ENCODE measurements at regions not wholly inside any gene's neighbourhood (a gene's known extent, or its start where the extent isn't known, plus 50 kb on each side); places are given as distances from the start of the nearest gene placed in this dataset.

GRCh38 chr1:96060621-96061020 is 661.0 kb upstream of the PTBP2 start:
- H3K4me3 ChIP-seq (ENCODE audit: control insufficient read depth, low read depth, low read length): no peak overlapping the region
- DNase-seq (ENCODE audit: low read depth): no peak
- TF ChIP-seq CTCF (conservative IDR thresholded peaks at IDR 0.05; ENCODE audit: control insufficient read depth, insufficient read depth, low read depth, low read length): no peak

- TF ChIP-seq CTCF (conservative IDR thresholded peaks at IDR 0.05; ENCODE audit: control insufficient read depth, insufficient read depth, low read depth, low read length): no peak
- no peak overlapping the region for H3K4me3 ChIP-seq (ENCODE audit: control insufficient read depth, low read depth, low read length)
- peak; percentile 49 for DNase-seq (ENCODE audit: low read depth)
These were observed 649.6 kb upstream of the PTBP2 start for GRCh38 chr1:96072021-96072420.

- no peak for DNase-seq (ENCODE audit: low read depth)
- no peak for TF ChIP-seq CTCF (conservative IDR thresholded peaks at IDR 0.05; ENCODE audit: control insufficient read depth, insufficient read depth, low read depth, low read length)
- no peak overlapping the region for H3K4me3 ChIP-seq (ENCODE audit: control insufficient read depth, low read depth, low read length)
These were observed 648.5 kb upstream of the PTBP2 start for GRCh38 chr1:96073100-96073499.

- TF ChIP-seq CTCF (conservative IDR thresholded peaks at IDR 0.05; ENCODE audit: control insufficient read depth, insufficient read depth, low read depth, low read length): no peak
- H3K4me3 ChIP-seq (ENCODE audit: control insufficient read depth, low read depth, low read length): no peak overlapping the region
- no peak for DNase-seq (ENCODE audit: low read depth)
These were observed 647.2 kb upstream of the PTBP2 start for GRCh38 chr1:96074422-96074821.

- no peak for DNase-seq (ENCODE audit: low read depth)
- TF ChIP-seq CTCF (conservative IDR thresholded peaks at IDR 0.05; ENCODE audit: control insufficient read depth, insufficient read depth, low read depth, low read length): no peak
These were observed 646.6 kb upstream of the PTBP2 start for GRCh38 chr1:96074876-96075577.

GRCh38 chr1:96075704-96076455 is 645.7 kb upstream of the PTBP2 start:
- H3K4me3 ChIP-seq (ENCODE audit: control insufficient read depth, low read depth, low read length): no peak overlapping the region
- peak; percentile 45 for DNase-seq (ENCODE audit: low read depth)
- TF ChIP-seq CTCF (conservative IDR thresholded peaks at IDR 0.05; ENCODE audit: control insufficient read depth, insufficient read depth, low read depth, low read length): no peak

More at GRCh38 chr1:96074876-96075577, 646.6 kb upstream of the PTBP2 start:
- H3K4me3 ChIP-seq (ENCODE audit: control insufficient read depth, low read depth, low read length): no peak overlapping the region

All from fibroblast of mammary gland (primary cell).